HEK293T (cell line): ENCODE measurements at regions not wholly inside any gene's neighbourhood (a gene's known extent, or its start where the extent isn't known, plus 50 kb on each side); places are given as distances from the start of the nearest gene placed in this dataset.

Source experiments
- CTCF ChIA-PET: fragments of 350-600 bp; formaldehyde crosslinking; extraction: SDS; loops from one replicate; lab custom pipeline; 2021; ENCODE audit warnings: antibody characterized with exemption, inconsistent platforms; lab: Yijun Ruan, JAX
- POLR2A ChIA-PET: fragments of 350-600 bp; formaldehyde crosslinking; extraction: SDS; loops from one replicate; lab custom pipeline; 2020; ENCODE audit warnings: antibody characterized with exemption, inconsistent platforms; lab: Yijun Ruan, JAX
- DNase-seq: peaks from one replicate; pipeline ENCODE4 v3.0.0; 2012; ENCODE audit warnings: mixed read lengths; ENCODE audit errors: extremely low spot score
- ARNT ChIP-seq: fragments of 450-650 bp; IDR thresholded peaks from 2 replicates; pipeline ENCODE4 v1.6.1; 2017; ENCODE audit warnings: mild to moderate bottlenecking
- BHLHE40 ChIP-seq: fragments of 450-650 bp; IDR thresholded peaks from 2 replicates; pipeline ENCODE4 v1.6.1; 2016; ENCODE audit warnings: mild to moderate bottlenecking, moderate library complexity, borderline replicate concordance
- CTBP1 ChIP-seq: fragments of 450-650 bp; IDR thresholded peaks from 2 replicates; pipeline ENCODE4 v1.6.1; 2016; ENCODE audit warnings: borderline replicate concordance
- ELF4 ChIP-seq: fragments of 450-650 bp; IDR thresholded peaks from 2 replicates; pipeline ENCODE4 v1.6.1; 2017; ENCODE audit warnings: antibody characterized with exemption
- FOXA1 ChIP-seq: fragments of 450-650 bp; IDR thresholded peaks from 2 replicates; pipeline ENCODE4 v1.6.1; 2016; ENCODE audit warnings: mild to moderate bottlenecking
- FOXK2 ChIP-seq: fragments of 450-650 bp; IDR thresholded peaks from 2 replicates; pipeline ENCODE4 v1.6.1; 2016; ENCODE audit warnings: mild to moderate bottlenecking
- FOXM1 ChIP-seq: fragments of 450-650 bp; IDR thresholded peaks from 2 replicates; pipeline ENCODE4 v1.6.1; 2017; ENCODE audit warnings: mild to moderate bottlenecking, borderline replicate concordance
- HDGF ChIP-seq: fragments of 450-650 bp; IDR thresholded peaks from 2 replicates; pipeline ENCODE4 v1.6.1; 2017; ENCODE audit warnings: antibody characterized with exemption, borderline replicate concordance
- L3MBTL2 ChIP-seq: fragments of 450-650 bp; conservative IDR thresholded peaks from 2 replicates; pipeline ENCODE4 v1.6.1; 2016; ENCODE audit warnings: mild to moderate bottlenecking
- LEF1 ChIP-seq: fragments of 450-650 bp; IDR thresholded peaks from 2 replicates; pipeline ENCODE4 v1.6.1; 2017; ENCODE audit warnings: mild to moderate bottlenecking, borderline replicate concordance
- NFRKB ChIP-seq: fragments of 450-650 bp; IDR thresholded peaks from 2 replicates; pipeline ENCODE4 v1.6.1; 2016; ENCODE audit warnings: mild to moderate bottlenecking, moderate library complexity
- SP1 ChIP-seq: fragments of 450-650 bp; IDR thresholded peaks from 2 replicates; pipeline ENCODE4 v1.6.1; 2017
- SUZ12 ChIP-seq: fragments of 450-650 bp; IDR thresholded peaks from 2 replicates; pipeline ENCODE4 v1.6.1; 2016; ENCODE audit warnings: mild to moderate bottlenecking
- TARDBP ChIP-seq: fragments of 450-650 bp; IDR thresholded peaks from 2 replicates; pipeline ENCODE4 v1.6.1; 2016
- ZNF384 ChIP-seq: fragments of 450-650 bp; IDR thresholded peaks from 2 replicates; pipeline ENCODE4 v1.6.1; 2016
- TF ChIP-seq, protein P1 (sequence below): fragments of 450-650 bp; IDR thresholded peaks from 2 replicates; pipeline ENCODE4 v1.6.1; 2016

DNA sequence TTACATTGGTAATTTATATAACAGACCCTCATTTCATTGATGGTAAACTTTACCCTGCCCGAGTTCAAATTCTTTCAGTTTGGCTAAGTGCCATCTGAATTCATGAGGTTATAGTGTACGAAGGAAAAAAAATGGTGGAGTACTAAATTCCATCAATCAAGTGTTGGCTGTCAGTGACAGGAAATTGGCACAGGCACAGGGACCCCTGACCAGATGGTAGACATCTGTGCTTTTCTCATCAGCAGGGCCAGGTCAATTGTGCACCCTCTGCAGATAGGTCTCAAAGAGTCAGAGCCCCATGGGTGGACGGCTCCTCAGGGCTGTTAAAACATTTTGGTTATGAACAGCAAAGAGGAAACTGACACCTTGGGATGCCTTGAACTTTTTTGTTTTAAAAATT, 439.2 kb downstream of the SETBP1 start:
- DNase-seq: no peak
- ChIA-PET POLR2A (no interaction called here), CTCF (no interaction called here)
- TF ChIP-seq NFRKB (no peak), LEF1 (no peak), ZNF384 (no peak), BHLHE40 (no peak), FOXK2 (no peak), HDGF (no peak), FOXA1 (no peak), SP1 (no peak), FOXM1 (no peak), L3MBTL2 (no peak), ELF4 (no peak), CTBP1 (no peak), TARDBP (no peak), ARNT (no peak), SUZ12 (no peak)
- TF ChIP-seq, protein P1, sequence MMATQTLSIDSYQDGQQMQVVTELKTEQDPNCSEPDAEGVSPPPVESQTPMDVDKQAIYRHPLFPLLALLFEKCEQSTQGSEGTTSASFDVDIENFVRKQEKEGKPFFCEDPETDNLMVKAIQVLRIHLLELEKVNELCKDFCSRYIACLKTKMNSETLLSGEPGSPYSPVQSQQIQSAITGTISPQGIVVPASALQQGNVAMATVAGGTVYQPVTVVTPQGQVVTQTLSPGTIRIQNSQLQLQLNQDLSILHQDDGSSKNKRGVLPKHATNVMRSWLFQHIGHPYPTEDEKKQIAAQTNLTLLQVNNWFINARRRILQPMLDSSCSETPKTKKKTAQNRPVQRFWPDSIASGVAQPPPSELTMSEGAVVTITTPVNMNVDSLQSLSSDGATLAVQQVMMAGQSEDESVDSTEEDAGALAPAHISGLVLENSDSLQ: no peak

DNA sequence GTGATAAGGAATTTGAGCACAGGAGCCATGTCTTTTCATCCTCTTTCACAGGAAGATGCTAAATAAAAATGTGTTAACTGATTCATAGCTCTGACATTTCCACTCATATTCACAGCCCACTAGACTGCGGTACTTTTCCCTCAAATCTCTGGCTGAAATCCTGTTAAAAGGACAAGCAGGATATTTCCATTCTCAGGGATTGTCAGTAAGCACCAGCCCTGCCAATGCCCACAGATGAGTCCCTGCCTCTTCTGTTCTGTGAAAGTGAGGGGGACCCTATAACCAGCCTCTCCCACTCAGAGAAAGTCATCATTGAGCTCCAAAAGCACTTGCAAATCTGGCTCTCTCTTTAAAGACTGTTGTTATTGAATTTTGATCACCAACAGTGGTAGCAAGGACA, 440.5 kb downstream of the SETBP1 start:
- DNase-seq: no peak
- ChIA-PET CTCF (no interaction called here), POLR2A (no interaction called here)

DNA sequence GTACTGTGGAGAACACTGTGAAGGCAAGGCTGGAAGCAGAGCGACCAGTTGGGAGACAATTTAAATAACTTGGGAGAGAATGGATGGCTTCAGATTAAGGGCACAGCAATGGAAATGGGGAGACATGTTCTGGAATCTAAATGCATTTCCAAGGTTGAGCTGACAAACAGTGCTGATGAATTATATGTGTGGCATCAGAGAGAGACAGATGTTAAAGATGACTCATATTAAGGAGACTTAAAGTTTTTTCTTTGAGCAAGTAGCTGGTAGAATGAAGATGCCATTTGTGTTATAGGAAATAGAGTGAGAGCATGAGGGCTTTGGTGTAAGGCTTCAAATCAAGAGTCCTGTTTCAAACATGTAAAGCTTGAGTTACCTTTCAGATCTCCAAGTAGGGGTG, 441.8 kb downstream of the SETBP1 start:
- ChIA-PET POLR2A (no interaction called here), CTCF (interaction anchor here (0.6 kb wide), 1 partner anchor 466 kb away, joined by 3 read pairs; no protein-coding TSS in a partner anchor)
- TF ChIP-seq L3MBTL2 (no peak), ARNT (no peak), ELF4 (no peak), ZNF384 (no peak), SP1 (no peak), TARDBP (no peak)
- DNase-seq: no peak

More for the DNA sequence above, 440.5 kb downstream of the SETBP1 start:
- TF ChIP-seq FOXA1 (no peak), ZNF384 (no peak)

DNA sequence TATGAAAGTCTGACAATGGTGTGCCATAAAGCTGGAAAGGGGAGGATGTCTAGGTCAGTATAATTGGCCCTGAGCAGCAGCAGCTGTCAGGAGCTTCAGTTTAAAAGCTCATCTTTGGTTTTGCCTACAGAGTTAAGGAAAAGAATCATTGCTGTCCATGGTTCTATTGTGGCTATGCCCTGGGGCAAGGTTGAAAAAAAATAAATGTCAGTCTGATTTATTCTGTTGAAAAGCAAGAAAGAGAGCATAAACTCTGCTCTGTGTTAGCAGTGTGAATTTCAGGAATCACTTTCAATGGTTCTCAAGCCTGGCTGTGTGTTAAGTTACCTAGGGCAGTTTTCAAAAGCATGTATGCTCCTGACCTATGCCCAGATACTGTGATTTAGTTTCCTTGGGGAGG, 446.7 kb downstream of the SETBP1 start:
- CTCF ChIA-PET: no interaction called here
- TF ChIP-seq SUZ12 (no peak), CTBP1 (no peak), FOXM1 (no peak), SP1 (no peak), ZNF384 (no peak), LEF1 (no peak), TARDBP (no peak), ELF4 (no peak), BHLHE40 (no peak), NFRKB (no peak), L3MBTL2 (no peak), HDGF (no peak), ARNT (no peak), FOXK2 (no peak), FOXA1 (no peak)
- TF ChIP-seq, protein P1: no peak
- POLR2A ChIA-PET: no interaction called here
- DNase-seq: no peak

DNA sequence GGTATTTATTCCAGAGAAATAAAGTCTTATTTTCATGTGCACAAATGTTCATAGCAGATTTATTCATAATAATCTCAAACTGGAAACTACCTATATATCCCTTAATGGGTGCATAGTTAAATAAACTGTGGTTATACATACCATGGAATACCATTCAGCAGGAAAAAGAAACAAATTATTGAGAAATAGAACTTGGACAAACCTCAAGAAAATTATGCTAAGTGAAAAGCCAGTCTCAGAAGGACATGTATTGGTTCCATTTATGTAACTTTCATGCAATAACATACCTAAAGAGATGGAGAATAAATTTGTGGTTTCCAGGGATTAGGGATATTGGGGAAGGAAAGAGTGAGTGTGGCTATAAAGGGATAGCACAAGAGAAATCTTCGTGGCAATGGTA, 452.6 kb downstream of the SETBP1 start:
- TF ChIP-seq ARNT: no peak
- TF ChIP-seq, protein P1: no peak
- TF ChIP-seq SUZ12: no peak
- TF ChIP-seq SP1: no peak
- no peak for TF ChIP-seq CTBP1
- TF ChIP-seq LEF1: no peak
- TF ChIP-seq HDGF: no peak
- TF ChIP-seq ZNF384: no peak
- TF ChIP-seq BHLHE40: no peak
- no peak for TF ChIP-seq L3MBTL2
- TF ChIP-seq FOXA1: no peak
- no peak for TF ChIP-seq FOXK2
- TF ChIP-seq TARDBP: no peak
- TF ChIP-seq NFRKB: no peak
- TF ChIP-seq ELF4: no peak
- no peak for TF ChIP-seq FOXM1
- POLR2A ChIA-PET: no interaction called here
- CTCF ChIA-PET: no interaction called here
- no peak for DNase-seq

DNA sequence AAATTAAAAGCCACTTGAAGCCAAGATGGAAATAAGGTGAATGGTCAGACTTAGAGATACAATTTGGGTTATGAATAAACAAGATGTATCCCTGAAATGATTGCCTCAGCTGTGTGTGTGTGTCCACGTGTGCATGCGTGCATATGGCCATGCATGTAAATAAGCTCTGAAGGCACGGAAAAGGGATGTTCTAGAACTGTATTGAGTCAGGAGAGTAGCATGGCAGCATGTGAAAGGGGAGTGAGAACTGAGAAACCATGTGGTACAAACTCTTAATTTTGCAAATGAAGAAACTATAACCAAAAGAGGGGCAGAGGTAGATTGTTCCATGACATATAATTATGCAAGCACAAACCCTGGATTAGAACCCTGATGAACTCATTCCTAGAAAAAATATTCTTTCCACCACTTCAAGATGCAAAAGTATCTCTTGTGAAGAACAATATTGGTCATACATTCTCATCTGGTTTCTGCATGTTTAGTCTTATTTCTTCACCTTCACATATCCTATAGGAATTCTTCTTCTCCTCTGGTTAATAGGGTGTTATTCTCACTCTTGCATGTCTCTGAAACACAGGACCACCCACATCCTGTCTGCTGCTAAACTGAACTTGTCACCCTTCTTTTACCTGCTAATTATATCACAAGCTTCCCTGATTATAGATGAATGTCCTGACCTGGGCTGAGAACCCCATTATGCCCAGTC, 455.8 kb downstream of the SETBP1 start:
- POLR2A ChIA-PET: no interaction called here
- TF ChIP-seq FOXA1 (no peak), SP1 (no peak), L3MBTL2 (no peak), ELF4 (no peak), NFRKB (no peak), LEF1 (no peak)
- TF ChIP-seq, protein P1: no peak
- CTCF ChIA-PET: no interaction called here
- DNase-seq: no peak
